ENCODE measurements at regions not wholly inside any gene's neighbourhood (a gene's known extent, or its start where the extent isn't known, plus 50 kb on each side); places are given as distances from the start of the nearest gene placed in this dataset.
"Not testable (repeated sequence)": the region's sequence is repeated elsewhere in the genome, so short reads cannot be mapped to it uniquely, and the experiment has no call there.

DNA sequence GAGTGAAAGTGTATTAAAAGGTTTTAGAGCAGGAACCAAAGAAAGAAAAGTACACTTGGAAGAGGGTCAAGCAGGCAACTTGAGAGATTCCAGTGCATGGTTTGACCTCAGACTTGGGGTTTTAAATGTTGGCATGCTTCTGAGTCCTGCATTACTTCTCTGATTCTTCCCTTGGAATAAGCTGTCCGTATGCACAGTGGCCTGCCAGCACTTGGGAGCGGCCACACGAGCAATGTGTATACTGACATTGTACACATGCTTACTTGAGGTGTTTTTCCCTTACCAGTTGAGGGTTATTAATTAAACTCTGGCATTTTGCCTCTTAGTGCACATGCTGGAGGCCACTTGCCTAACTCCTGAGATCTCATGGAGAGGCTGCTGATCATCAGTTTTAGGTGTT is 786.6 kb upstream of the RGS18 start:
- DNase-seq, result no peak

DNA sequence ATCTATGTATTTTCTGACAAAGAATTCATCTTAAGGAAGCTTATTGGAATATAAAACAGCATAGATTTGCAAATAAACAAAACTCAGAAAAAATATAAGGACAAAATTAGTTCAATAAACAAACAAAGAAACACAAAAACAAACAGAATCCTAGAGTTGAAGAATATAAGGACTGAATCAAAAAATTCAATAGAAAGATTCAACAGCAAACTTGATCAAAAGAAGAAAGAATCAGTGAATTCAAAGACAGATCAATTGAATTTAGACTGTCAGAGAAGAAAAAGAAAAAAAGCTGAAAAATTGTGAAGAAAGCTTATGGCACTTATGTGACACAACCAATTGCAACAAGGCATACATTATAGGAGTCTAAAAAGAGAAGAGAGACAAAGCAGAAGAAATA is 770.0 kb upstream of the RGS18 start:
- DNase-seq, result no peak

DNA sequence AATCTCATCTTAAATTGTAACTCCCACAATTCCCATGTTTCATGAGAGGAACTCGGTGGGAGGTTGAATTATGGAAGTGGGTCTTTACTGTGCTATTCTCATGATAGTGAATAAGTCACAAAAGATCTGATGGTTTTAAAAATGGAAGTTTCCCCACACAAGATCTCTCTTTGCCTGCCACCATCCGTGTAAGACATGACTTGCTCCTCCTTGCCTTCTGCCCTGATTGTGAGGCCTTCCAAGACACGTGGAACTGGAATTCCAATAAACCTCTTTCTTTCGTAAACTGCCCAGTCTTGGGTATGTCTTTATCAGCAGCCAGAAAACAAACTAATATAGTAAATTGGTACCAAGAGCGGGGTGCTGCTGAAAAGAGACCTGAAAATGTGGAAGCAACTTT is 761.6 kb upstream of the RGS18 start:
- DNase-seq, result no peak

- DNase-seq, result no peak
Measured at GRCh38 chr1:191398551-191398950, 759.7 kb upstream of the RGS18 start.

- no peak for DNase-seq
Measured at GRCh38 chr1:191405417-191405816, 752.8 kb upstream of the RGS18 start.

DNA sequence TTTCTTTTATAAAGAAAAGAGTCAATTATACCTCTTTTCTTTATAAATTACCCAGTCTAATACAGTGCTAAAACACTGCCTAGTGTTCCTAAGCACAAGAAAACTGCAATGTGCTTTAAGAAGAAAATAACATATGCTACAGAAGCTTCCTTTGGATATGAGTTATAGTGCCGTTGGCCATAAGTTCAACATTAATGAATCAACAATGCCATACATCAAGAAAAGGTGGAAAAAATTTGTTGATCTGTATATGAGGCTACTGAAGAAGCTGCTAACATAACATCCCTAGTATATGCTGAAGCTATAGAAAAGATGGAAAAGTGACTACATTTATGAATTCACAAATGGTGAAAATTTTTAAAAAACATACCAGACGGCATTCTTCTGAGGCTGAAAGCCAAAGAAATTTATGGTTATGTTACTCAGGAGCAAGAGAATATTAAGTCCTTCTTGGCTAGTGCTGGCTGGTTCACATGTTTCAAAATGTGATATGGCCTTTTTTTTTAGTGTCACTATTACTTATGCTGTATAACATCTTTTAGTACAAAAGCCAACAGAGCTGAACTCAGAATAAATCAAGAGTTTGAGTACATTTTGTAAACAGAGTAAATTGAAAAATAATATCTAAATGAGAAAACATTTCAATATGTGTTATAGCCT is 743.2 kb upstream of the RGS18 start:
- no peak for DNase-seq

- no peak for DNase-seq
Measured at GRCh38 chr1:191419842-191420241, 738.4 kb upstream of the RGS18 start.

GRCh38 chr1:191427593-191427992 is 730.7 kb upstream of the RGS18 start:
- DNase-seq, result no peak

DNA sequence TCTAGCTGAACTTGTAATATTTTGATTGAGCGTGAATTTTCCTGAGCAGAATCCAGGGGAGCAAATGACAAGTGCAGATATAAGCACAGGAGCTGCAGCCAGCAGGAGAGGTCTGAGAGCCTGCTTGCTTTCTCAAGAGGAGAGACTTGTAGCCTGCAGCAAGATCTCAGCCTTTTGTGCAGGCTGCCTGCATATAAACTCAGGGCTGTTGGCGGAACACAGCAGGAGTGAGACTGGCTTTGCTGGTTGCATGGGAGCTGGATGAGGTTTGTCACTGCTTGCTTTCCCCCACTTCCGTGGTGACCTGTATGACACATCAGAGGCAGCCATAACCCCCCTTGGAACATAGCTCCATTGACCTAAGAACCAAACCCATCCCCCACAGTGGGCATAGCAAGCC is 725.4 kb upstream of the RGS18 start:
- DNase-seq, result no peak

DNA sequence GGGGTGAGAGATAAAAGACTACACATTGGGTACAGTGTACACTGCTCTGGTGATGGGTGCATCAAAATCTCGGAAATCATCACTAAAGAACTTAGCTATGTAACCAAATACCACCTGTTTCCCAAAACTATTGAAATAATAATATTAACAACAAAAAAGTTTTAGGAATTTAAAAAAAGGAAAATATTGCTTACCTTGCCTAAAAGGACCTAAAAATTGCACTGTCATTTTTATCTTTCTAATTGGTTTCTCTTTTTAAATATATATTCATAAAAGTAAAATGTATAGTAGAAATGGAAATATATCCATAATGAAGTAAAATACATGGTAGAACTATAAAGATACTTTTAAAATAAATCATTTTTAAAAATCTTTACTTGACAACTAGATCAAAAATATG is 719.3 kb upstream of the RGS18 start:
- no peak for DNase-seq

- DNase-seq, result not testable (repeated sequence)
Measured at GRCh38 chr1:191448279-191448678, 710.0 kb upstream of the RGS18 start.

GRCh38 chr1:191452586-191452985 is 705.7 kb upstream of the RGS18 start:
- no peak for DNase-seq

- DNase-seq, result no peak
Measured at GRCh38 chr1:191453487-191453886, 704.8 kb upstream of the RGS18 start.

GRCh38 chr1:191457889-191458288 is 700.4 kb upstream of the RGS18 start:
- DNase-seq, result no peak

DNA sequence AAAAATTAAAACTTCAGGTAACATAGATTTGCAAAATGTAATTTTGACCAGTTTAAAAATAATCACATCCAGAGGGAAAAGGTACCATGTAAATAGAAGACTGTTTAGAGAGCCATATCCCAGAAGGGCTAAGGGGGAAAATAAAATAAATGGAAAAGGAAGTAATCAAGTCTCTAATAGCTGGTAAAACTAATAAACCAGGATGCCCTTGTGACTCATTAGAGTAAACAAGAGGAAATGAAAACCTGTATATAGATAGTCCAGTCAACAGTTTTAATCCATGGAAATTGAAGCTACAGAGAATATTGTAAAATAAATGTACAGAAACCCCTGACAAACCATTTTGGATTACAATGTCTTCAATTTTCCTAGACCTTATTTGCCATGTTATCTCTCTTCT is 698.0 kb upstream of the RGS18 start:
- no peak for DNase-seq

DNA sequence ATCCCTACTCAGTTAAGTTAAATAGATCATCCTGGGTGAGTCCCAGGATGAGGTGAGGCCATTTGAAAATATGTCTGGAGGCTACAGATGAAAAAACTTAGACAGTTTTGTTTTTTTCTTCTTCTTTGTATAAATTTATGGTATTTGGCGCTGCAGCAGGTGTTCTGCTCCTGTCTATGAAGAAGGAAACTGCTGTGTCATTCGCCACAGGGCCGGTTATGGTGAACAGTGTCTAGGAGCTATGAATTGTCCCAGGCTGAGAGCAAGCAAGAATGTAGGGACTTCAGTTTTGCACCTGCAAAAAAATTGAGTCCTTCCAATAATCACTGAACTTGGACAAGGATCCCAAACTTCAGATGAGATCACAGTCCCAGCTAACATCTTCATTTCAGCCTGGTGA is 674.3 kb upstream of the RGS18 start:
- DNase-seq, result no peak

DNA sequence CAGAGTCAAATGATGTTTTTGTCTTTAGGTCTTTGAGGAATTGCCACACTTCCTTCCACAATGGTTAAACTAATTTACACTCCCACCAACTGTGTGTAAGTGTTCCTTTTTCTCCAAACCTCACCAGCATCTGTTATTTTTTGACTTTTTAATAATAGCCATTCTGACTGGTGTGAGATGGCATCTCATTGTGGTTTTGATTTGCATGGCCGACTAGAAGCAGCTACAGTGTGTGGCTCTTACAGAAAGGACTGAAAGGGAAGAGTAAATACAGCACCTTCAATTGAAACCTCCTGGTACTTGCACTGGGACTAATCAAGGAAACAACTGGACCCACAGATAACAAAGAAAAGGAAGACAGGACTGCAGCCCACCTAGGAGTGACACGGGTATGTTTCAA is 668.0 kb upstream of the RGS18 start:
- no peak for DNase-seq

- no peak for DNase-seq
Measured at GRCh38 chr1:191495040-191495439, 663.2 kb upstream of the RGS18 start.

- no peak for DNase-seq
Measured at GRCh38 chr1:191498318-191498717, 659.9 kb upstream of the RGS18 start.

DNA sequence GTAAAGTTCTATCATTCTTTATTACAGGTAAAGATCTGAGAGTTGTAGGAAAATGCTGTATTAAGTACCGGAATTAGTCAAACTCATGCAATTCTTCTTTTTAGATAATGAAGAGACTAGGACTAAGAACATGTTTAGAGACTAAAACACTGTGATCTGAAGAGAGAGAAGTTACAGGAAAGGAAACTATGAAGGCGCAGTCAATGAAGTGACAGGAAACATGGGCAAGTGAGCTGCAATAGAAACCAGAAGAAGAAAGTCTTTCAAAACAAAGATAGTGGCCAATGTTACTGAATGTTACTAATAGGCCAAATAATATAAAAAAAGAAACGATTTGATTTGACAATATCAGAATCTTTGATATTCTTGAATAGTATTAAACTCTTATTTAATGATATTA is 659.4 kb upstream of the RGS18 start:
- DNase-seq, result no peak

DNA sequence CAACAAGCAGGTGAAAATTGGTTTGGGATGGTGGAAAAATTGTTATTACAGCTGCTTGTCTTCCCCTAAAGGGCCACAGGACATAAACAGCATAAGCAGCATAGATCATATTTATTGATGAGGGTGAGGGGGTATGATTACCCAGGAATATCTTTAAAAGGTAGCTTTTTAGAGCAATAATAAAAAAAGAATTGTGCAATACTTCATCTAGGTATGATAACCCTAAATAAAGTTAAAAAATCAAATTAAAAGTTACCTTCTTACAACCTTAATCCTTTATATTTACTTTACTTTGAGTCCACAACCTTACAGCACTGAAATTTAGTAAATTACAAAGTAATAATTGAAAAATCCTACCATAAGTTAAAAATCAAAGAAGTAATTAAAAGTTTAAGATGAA is 653.3 kb upstream of the RGS18 start:
- no peak for DNase-seq

GRCh38 chr1:191508239-191508638 is 650.0 kb upstream of the RGS18 start:
- DNase-seq, result no peak

GRCh38 chr1:191511480-191511879 is 646.8 kb upstream of the RGS18 start:
- DNase-seq, result not testable (repeated sequence)

GRCh38 chr1:191517826-191518225 is 640.4 kb upstream of the RGS18 start:
- no peak for DNase-seq

DNA sequence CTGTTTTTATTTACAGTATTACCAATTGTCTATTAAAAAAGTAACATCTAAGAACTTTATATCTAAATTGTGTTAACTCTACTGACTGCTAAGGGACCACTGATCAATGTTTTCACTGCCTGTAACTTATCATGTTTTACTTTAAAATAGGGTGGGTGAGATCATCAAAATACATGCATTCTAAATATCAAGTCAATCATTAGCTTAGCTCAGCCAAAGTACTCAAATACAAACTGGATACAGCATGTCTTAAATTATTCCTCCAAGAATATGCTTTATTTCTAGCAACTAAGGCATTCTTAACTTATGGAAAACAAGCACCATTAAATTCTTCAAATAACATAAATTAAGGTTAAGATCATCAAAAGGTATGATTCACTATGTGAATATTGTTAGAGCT is 638.7 kb upstream of the RGS18 start:
- DNase-seq, result no peak

DNA sequence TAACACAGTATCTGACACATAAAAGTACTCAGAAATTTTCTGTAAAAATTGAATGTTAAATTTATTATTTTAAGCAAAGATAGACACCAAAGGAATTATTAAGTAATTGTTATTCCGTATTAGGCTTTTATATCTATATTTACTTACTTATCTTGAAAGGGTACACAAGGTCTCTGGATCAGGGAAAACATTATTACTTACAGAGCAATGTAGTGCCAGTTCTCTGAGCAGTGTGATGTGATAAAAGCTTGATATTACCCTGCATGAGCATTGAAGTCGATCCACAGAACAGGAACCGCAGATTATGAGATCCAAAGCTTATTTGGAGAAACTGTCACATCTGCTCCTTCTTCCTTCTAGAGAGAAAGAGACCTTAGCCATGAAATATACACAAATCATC is 637.9 kb upstream of the RGS18 start:
- DNase-seq, result no peak
